Large intestine (tissue), 3 donors: ENCODE measurements at regions not wholly inside any gene's neighbourhood (a gene's known extent, or its start where the extent isn't known, plus 50 kb on each side); places are given as distances from the start of the nearest gene placed in this dataset.

ENCODE experiments used
- DNase-seq, 2 donors: peaks; one replicate each; pipeline versions ENCODE4 v3.0.0 to v3.0.0-alpha.2; 2013
- H3K27ac ChIP-seq: one replicate; pipeline ENCODE4 v1.5.1; 2013; ENCODE audit warnings: low read length
- H3K27me3 ChIP-seq: 2 replicates; pipeline ENCODE4 v1.6.1; 2013; ENCODE audit warnings: low read length; ENCODE audit not compliant: control insufficient read depth, insufficient read depth
- H3K36me3 ChIP-seq: 2 replicates; pipeline ENCODE4 v1.6.1; 2013; ENCODE audit warnings: low read length; ENCODE audit not compliant: control insufficient read depth, insufficient read depth
- H3K4me1 ChIP-seq: one replicate; pipeline ENCODE4 v1.6.1; 2013; ENCODE audit warnings: low read length; ENCODE audit not compliant: control insufficient read depth, insufficient read depth
- H3K4me3 ChIP-seq: one replicate; pipeline ENCODE4 v1.5.1; 2013; ENCODE audit warnings: low read length
- H3K9me3 ChIP-seq: one replicate; pipeline ENCODE4 v1.6.1; 2013; ENCODE audit warnings: mild to moderate bottlenecking, low read depth, low read length, moderate library complexity; ENCODE audit not compliant: control insufficient read depth
- WGBS: methylation state at CpG from one replicate; pipeline ENCODE4 v1.1.5; 2013; ENCODE audit warnings: low lambda C conversion rate; ENCODE audit not compliant: insufficient coverage; 5-methylcytosine and 5-hydroxymethylcytosine counted together

DNA sequence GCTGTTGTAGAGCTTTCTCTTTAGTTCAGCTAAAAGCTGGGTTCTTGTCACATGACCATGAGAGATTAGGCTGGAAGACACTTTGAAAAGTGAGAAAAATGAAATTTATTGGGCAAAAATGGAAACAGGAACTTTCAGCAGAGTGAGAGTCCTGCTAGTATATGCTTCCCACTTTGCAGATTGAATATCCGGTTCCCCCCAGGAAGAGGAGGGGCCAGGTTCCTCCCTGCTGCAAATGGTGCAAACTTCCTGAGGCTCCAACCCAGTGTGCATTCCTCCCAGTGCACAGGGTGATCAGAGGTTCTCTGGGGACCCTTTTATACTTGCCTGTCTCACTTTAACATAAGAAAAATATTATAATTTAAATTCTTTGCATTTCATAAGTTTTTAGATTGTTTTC is 119.9 kb upstream of the SPIN4 start:
- no peak overlapping the region for H3K27ac ChIP-seq
- H3K4me1 ChIP-seq, result no peaks in the 10 kb centered on the region
- no peaks in the 10 kb centered on the region for H3K36me3 ChIP-seq
- H3K27me3 ChIP-seq, result no peaks in the 10 kb centered on the region
- H3K4me3 ChIP-seq, result no peak overlapping the region
- DNase-seq, result no peak
- no CpG with 5 or more reads among the region's 1 CpG for WGBS
- peaks cover 8% of the 10 kb centered on the region for H3K9me3 ChIP-seq

DNA sequence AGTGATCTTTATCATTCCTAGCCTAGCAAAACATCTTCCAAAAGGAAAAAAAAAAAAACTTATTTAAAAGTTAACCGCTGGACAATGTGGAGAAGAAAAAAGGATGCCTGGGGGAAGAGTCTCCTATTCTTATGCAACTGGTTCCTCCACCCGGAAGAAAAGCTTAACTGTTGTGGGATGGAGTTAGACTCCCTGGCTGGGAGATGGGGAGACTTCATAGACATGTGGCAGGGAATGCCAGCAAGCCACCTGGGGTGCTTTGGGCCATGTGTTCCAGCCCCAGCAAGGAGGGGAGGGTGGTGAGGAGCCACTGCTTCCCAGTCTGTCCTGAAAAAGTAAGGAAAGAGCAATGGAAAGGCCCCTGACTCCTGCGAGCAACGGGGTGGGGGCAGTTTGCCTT is 119.4 kb upstream of the SPIN4 start:
- Histone ChIP-seq H3K36me3 (no peaks in the 10 kb centered on the region), H3K4me3 (no peak overlapping the region), H3K9me3 (peaks cover 8% of the 10 kb centered on the region), H3K4me1 (no peaks in the 10 kb centered on the region), H3K27ac (no peak overlapping the region), H3K27me3 (no peaks in the 10 kb centered on the region)
- WGBS, result no CpG with 5 or more reads among the region's 4 CpGs
- no peak for DNase-seq

DNA sequence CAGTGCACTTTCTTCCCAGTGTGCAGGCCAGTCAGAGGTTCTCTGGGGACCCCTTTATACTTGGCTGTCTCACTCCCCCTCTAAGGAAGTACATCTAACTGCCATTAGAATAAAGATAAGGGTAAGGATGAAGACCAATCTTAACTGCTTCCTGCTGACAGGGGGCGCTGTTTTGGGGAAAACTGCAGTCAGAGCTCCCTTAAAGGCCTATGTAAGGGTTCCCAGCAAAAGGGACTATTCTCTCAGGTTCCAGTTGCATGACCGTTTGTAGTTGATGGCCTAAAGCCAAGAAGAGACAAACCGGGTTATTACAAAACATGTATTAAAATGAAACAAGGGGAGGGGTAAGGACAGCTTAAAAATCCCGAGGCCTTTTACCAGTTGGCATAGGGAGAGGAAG is 115.6 kb upstream of the SPIN4 start:
- peaks cover 6% of the 10 kb centered on the region for H3K9me3 ChIP-seq
- no peaks in the 10 kb centered on the region for H3K4me1 ChIP-seq
- no peak overlapping the region for H3K4me3 ChIP-seq
- WGBS, result 100% methylated on average over 1 of the region's 4 CpGs
- H3K27me3 ChIP-seq, result no peaks in the 10 kb centered on the region
- H3K36me3 ChIP-seq, result no peaks in the 10 kb centered on the region
- no peak for DNase-seq
- no peak overlapping the region for H3K27ac ChIP-seq

DNA sequence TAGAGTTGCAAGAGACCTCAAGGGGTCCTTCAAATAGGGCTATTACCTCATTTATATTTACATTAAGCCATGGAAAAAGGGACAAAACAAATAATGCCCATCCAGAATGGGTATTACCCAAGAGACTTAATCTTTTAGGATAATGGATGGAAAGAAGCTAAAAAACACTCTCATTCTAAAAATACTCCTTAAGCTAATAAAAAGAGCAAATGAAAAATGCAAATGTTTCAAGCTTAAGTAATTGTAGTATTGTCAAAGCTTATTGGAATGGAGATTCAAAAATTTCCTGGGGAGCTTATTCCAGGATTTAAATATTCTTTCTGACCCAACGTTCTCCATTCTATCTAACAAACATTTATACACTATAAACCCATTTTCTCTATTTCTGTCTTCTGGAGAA is 107.8 kb upstream of the SPIN4 start:
- Histone ChIP-seq H3K4me3 (no peak overlapping the region), H3K27me3 (no peaks in the 10 kb centered on the region), H3K36me3 (no peaks in the 10 kb centered on the region), H3K4me1 (no peaks in the 10 kb centered on the region), H3K27ac (no peak overlapping the region), H3K9me3 (no peaks in the 10 kb centered on the region)
- DNase-seq, result no peak
- no CpG with 5 or more reads among the region's 1 CpG for WGBS

DNA sequence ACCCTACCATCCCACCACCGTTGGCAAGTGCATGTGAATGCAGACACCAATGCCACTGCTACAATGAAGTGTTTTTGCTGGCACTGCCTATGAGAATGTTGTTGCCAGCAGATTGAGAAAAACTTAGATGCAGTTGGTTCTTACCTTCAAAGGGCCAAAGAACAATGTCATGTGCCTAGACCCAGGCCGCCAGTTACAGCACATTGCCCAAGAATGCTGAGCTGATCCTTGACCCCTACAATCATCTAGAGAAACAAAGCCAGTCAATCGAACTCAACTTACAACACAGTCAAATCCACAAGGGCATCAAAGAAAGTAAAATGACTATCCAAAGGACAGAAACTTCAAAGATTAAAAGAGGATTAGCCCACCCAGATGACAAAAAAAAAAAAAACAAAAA is 102.4 kb upstream of the SPIN4 start:
- WGBS, result no CpG with 5 or more reads among the region's 3 CpGs
- DNase-seq, result no peak
- H3K36me3 ChIP-seq, result peaks cover 4% of the 10 kb centered on the region
- H3K27ac ChIP-seq, result no peak overlapping the region
- H3K4me3 ChIP-seq, result no peak overlapping the region
- H3K4me1 ChIP-seq, result no peaks in the 10 kb centered on the region
- no peaks in the 10 kb centered on the region for H3K9me3 ChIP-seq
- H3K27me3 ChIP-seq, result no peaks in the 10 kb centered on the region

DNA sequence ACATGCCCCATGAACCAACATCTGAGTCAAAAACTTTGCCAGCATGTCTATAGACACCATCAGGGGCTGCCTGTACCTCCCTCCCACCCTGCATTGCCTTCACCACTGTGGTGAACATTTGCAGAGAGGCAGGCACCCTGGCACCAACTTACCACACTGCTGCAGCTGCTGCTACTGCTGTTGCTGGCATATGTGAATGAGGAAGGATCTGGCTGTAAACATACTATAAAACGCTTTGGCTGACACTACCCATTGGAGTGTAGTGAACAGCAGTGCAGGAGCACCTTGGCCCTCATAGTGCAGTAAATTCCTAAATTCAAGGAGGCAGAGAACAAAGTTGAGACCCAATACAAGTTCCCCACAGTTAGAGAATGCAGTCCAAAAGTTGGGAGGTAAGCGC is 90.6 kb upstream of the SPIN4 start:
- DNase-seq, result no peak
- H3K36me3 ChIP-seq, result no peaks in the 10 kb centered on the region
- WGBS, result no CpG with 5 or more reads among the region's 2 CpGs

DNA sequence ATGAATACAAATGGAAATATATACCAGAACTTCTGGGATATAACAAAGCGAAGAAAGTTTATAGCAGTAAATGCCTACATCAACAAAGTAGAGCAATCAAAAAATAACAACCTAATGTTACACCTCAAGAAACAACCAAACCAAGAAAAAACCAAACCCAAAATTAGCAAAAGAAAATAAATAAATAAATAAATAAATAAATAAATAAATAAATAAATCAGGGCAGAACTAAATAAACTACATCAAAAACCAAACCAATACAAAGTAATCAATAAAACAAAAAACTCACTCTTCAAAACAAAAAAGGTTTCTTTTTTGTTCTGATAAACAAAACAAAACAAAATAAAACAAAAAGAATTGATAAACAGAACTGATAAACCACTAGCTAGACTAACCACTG is 88.4 kb upstream of the SPIN4 start:
- Histone ChIP-seq H3K27me3 (no peaks in the 10 kb centered on the region), H3K36me3 (no peaks in the 10 kb centered on the region), H3K27ac (no peak overlapping the region), H3K4me3 (no peak overlapping the region), H3K4me1 (no peaks in the 10 kb centered on the region), H3K9me3 (no peaks in the 10 kb centered on the region)
- WGBS, result 100% methylated on average over 1 of the region's 1 CpG
- no peak for DNase-seq

More for the DNA sequence above, 90.6 kb upstream of the SPIN4 start:
- Histone ChIP-seq H3K9me3 (no peaks in the 10 kb centered on the region), H3K27me3 (no peaks in the 10 kb centered on the region), H3K4me3 (no peak overlapping the region), H3K4me1 (no peaks in the 10 kb centered on the region), H3K27ac (no peak overlapping the region)

DNA sequence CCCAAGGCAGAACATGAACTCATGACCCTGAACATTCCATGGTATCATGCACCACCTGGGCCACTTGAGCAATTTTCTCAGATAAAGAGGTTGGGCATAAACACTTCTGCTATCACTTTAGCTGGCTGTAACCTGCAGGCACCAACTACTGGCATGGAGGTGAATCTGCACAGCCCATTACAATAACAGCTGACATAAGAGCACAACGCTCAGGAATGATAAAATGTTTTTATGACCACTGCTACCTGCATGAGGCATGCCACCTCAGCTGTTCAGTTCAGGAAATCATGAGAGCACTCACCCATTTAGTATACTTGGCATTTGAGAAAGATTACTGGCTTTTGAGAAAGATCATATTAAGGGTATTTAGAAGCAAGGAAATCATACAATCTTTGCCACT is 85.7 kb upstream of the SPIN4 start:
- no CpG with 5 or more reads among the region's 1 CpG for WGBS

DNA sequence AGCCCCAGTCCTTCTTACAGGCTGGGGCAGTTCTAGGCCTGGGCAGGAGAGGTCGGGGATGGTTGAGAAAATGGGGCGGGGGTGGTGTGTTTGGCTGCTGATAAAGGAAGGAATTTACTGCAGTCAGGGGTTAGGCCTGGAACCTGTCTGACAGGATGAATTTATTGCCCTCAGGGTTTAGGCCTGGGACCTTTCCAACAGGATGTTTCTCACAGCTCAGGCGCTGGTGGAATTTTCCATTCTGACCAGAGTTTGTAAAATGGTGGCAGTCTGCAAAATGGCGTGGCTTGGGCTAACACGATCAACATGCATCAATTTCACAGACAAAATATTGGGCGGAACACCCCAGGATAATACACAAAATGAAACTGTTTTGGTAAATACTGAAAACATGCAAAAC is 83.5 kb upstream of the SPIN4 start:
- no peak overlapping the region for H3K27ac ChIP-seq
- H3K27me3 ChIP-seq, result no peaks in the 10 kb centered on the region
- H3K4me1 ChIP-seq, result no peaks in the 10 kb centered on the region
- no peak overlapping the region for H3K4me3 ChIP-seq
- no peak for DNase-seq
- 87% methylated on average over 3 of the region's 6 CpGs for WGBS
- H3K9me3 ChIP-seq, result no peaks in the 10 kb centered on the region
- H3K36me3 ChIP-seq, result peaks cover 8% of the 10 kb centered on the region

More for the DNA sequence above, 85.7 kb upstream of the SPIN4 start:
- no peak for DNase-seq
- Histone ChIP-seq H3K27me3 (no peaks in the 10 kb centered on the region), H3K27ac (no peak overlapping the region), H3K9me3 (no peaks in the 10 kb centered on the region), H3K4me1 (no peaks in the 10 kb centered on the region), H3K4me3 (no peak overlapping the region), H3K36me3 (peaks cover 4% of the 10 kb centered on the region)

DNA sequence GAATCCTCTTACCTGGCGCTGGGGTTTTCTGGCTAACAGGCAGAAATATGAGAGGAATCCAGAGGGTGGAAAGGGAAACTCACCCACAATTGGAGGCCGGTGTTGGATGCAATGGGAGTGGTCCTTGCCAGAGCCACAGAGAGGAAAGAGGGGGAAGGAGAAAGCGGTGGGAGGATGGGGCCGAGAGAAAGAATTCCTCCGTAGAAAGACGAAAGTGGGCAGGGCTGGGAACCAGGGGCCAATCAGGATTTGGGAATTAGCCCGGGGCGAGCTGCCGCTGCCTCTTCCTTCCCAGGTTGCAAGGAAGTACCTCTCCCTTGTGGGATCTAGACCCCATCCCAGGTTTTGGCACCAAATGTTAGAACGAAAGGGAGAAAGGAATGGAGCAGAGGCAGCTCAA is 83.1 kb upstream of the SPIN4 start:
- Histone ChIP-seq H3K9me3 (no peaks in the 10 kb centered on the region), H3K27ac (no peak overlapping the region), H3K36me3 (peaks cover 8% of the 10 kb centered on the region), H3K4me1 (no peaks in the 10 kb centered on the region), H3K4me3 (no peak overlapping the region), H3K27me3 (no peaks in the 10 kb centered on the region)
- no peak for DNase-seq
- no CpG with 5 or more reads among the region's 10 CpGs for WGBS

DNA sequence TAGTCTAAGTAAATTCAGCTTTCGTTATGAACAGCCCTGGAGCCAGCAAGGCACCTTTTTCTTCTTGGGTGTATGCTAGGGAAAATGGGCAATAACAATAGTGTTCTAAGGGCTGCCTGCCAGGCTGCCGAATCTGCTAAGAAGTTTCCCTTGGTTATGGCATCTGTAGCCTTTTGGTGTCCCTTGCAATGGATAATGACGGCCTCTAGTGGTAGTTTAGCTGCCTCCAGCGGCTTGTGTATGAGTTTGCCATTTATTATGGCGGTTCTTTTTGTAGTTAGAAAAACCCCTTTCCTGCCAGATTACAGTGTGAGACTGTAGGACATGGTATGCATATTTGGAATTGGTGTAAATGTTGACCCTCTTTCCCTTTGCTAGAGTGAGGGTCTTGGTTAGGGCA is 78.9 kb upstream of the SPIN4 start:
- no peak for DNase-seq
- H3K27ac ChIP-seq, result no peak overlapping the region
- WGBS, result no CpG with 5 or more reads among the region's 5 CpGs
- H3K36me3 ChIP-seq, result peaks cover 18% of the 10 kb centered on the region
- H3K27me3 ChIP-seq, result no peaks in the 10 kb centered on the region
- no peak overlapping the region for H3K4me3 ChIP-seq
- no peaks in the 10 kb centered on the region for H3K9me3 ChIP-seq
- no peaks in the 10 kb centered on the region for H3K4me1 ChIP-seq
